AG04450 (cell line): ENCODE measurements at regions not wholly inside any gene's neighbourhood (a gene's known extent, or its start where the extent isn't known, plus 50 kb on each side); places are given as distances from the start of the nearest gene placed in this dataset.

ENCODE experiments used
- CTCF ChIA-PET: fragments of 300-600, 350-600 bp; formaldehyde crosslinking; extraction: SDS; loops from one replicate; lab custom pipeline; 2022; ENCODE audit warnings: antibody characterized with exemption, inconsistent platforms; lab: Charles Lee
- POLR2A ChIA-PET: fragments of 350-600 bp; formaldehyde crosslinking; extraction: SDS; loops from one replicate; lab custom pipeline; 2021; ENCODE audit warnings: antibody characterized with exemption, inconsistent platforms; lab: Yijun Ruan, JAX
- DNase-seq: peaks from one replicate; pipeline ENCODE4 v3.0.0-alpha.2; 2011; ENCODE audit warnings: low read depth, low spot score
- H3K27ac ChIP-seq: one replicate; pipeline ENCODE4 v1.5.1; 2012; ENCODE audit warnings: low read depth, low read length, control low read depth
- H3K27me3 ChIP-seq: one replicate; pipeline ENCODE4 v1.6.0; 2012; ENCODE audit warnings: low read length; ENCODE audit not compliant: control insufficient read depth, insufficient read depth
- H3K4me3 ChIP-seq: 2 replicates; pipeline ENCODE4 v1.5.1; 2011; ENCODE audit warnings: mild to moderate bottlenecking, low read depth, low read length, control low read depth
- H3K9me3 ChIP-seq: 2 replicates; pipeline ENCODE4 v1.5.1; 2012; ENCODE audit warnings: low read length; ENCODE audit not compliant: control insufficient read depth, insufficient read depth
- CTCF ChIP-seq: IDR thresholded peaks from 2 replicates; pipeline ENCODE4 v1.5.1; 2011; ENCODE audit warnings: low read depth, low read length, control low read depth, inconsistent platforms

- CTCF ChIA-PET: no interaction called here
- no peaks in the 10 kb centered on the region; the same call in 1 of the 2 replicates for H3K9me3 ChIP-seq
- TF ChIP-seq CTCF: no peak
- H3K27me3 ChIP-seq: peaks cover 11% of the 10 kb centered on the region
- no peak for DNase-seq
- H3K4me3 ChIP-seq: no peak overlapping the region
- POLR2A ChIA-PET: no interaction called here
- H3K27ac ChIP-seq: no peak overlapping the region
Observed at GRCh38 chr2:241926541-241927311, 57.2 kb downstream of the RTP5 start.

DNA sequence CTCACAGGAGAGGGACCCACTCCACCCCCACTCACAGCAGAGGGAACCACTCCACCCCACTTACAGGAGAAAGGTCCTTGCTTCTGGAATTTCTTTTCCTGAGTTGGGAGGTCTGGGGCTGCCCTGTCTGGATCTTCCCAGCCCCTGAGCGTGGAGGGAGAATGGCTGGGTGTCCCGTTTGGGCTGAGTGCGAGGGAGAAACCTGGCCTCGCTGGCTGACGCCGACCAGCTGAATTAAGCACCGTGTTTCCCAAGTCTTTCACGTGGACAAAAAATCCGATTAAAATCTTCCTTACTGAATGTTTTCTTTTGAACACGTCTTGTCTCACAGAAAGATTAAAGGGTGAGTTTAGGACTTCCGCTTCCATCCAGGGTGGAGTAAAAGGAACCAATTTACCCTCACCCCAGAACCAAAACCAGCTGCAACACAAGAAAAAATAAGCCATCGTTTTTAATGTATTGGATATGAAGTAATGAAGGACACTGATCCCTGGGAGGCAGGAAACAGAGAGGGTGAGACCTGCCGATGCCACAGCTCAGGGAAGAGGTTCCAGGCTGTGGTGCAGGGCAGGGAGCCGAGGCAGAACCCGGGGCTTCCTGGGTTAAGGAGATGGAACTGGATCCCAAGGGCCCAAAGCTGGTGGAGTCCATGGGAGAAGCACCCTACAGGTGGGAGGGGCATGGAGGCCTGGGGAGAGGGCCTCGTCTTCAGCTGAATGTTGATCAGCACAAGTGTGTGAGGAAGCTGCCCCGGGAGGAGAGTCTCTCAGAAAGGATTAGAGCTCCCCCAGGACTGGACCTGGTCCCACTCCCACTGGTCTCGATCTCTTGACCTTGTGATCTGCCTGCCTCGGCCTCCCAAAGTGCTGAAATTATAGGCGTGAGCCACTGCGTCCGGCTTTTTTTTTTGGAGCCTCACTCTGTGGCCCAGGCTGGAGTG is 60.3 kb downstream of the RTP5 start:
- ChIA-PET POLR2A (no interaction called here), CTCF (no interaction called here)
- DNase-seq: no peak
- no peak for TF ChIP-seq CTCF
- Histone ChIP-seq H3K9me3 (no peaks in the 10 kb centered on the region; the same call in 1 of the 2 replicates), H3K27me3 (peaks cover 7% of the 10 kb centered on the region), H3K4me3 (no peak overlapping the region), H3K27ac (no peak overlapping the region)

- no peak for TF ChIP-seq CTCF
- H3K27ac ChIP-seq: no peak overlapping the region
- ChIA-PET POLR2A (no interaction called here), CTCF (no interaction called here)
- H3K27me3 ChIP-seq: no peaks in the 10 kb centered on the region
- H3K9me3 ChIP-seq: peaks cover 2% of the 10 kb centered on the region; the same call in 1 of the 2 replicates
- no peak overlapping the region for H3K4me3 ChIP-seq
- no peak for DNase-seq
Observed at GRCh38 chr2:241931084-241931975, 61.8 kb downstream of the RTP5 start.

GRCh38 chr2:241931976-241932898 is 62.7 kb downstream of the RTP5 start:
- TF ChIP-seq CTCF: no peak
- Histone ChIP-seq H3K9me3 (peaks cover 8% of the 10 kb centered on the region; the same call in 1 of the 2 replicates), H3K4me3 (no peak overlapping the region), H3K27me3 (no peaks in the 10 kb centered on the region), H3K27ac (no peak overlapping the region)
- ChIA-PET CTCF (no interaction called here), POLR2A (no interaction called here)
- DNase-seq: no peak
